GM10266 (cell line): ENCODE measurements at regions not wholly inside any gene's neighbourhood (a gene's known extent, or its start where the extent isn't known, plus 50 kb on each side); places are given as distances from the start of the nearest gene placed in this dataset.

Experiments
- DNase-seq: peaks from one replicate; pipeline ENCODE4 v3.0.0; 2012; ENCODE audit errors: extremely low spot score
- CTCF ChIP-seq: IDR thresholded peaks from 2 replicates; pipeline ENCODE4 v1.5.1; 2012; ENCODE audit warnings: mild to moderate bottlenecking, low read depth; ENCODE audit not compliant: control insufficient read depth, insufficient read depth; ENCODE audit errors: missing control alignments

GRCh38 chr1:200496937-200497336 is 87.1 kb upstream of the ZNF281 start:
- no peak for DNase-seq
- no peak for TF ChIP-seq CTCF

- no peak for DNase-seq
- TF ChIP-seq CTCF: no peak
Measured at GRCh38 chr1:200495901-200496300, 86.1 kb upstream of the ZNF281 start.

GRCh38 chr1:200493344-200493743 is 83.5 kb upstream of the ZNF281 start:
- no peak for TF ChIP-seq CTCF
- DNase-seq: no peak

GRCh38 chr1:200491103-200491502 is 81.3 kb upstream of the ZNF281 start:
- no peak for TF ChIP-seq CTCF
- DNase-seq: no peak

- no peak for TF ChIP-seq CTCF
- DNase-seq: no peak
Measured at GRCh38 chr1:200490183-200490582, 80.3 kb upstream of the ZNF281 start.

GRCh38 chr1:200488375-200489165 is 78.7 kb upstream of the ZNF281 start:
- peak; percentile 79 for TF ChIP-seq CTCF
- DNase-seq: peak; percentile 45

- TF ChIP-seq CTCF: no peak
- no peak for DNase-seq
Measured at GRCh38 chr1:200487650-200488049, 77.8 kb upstream of the ZNF281 start.
